CD4-positive, alpha-beta T cell treated with Interleukin-4 for 1 hour (primary cell): ENCODE measurements at regions not wholly inside any gene's neighbourhood (a gene's known extent, or its start where the extent isn't known, plus 50 kb on each side); places are given as distances from the start of the nearest gene placed in this dataset.

Source experiments
- DNase-seq, 2 donors: peaks; one replicate each; pipeline ENCODE4 v3.0.0-alpha.2; 2020 to 2022

- no peak for DNase-seq
Measured at GRCh38 chr3:107061466-107061865, 315.8 kb upstream of the CCDC54 start.

- DNase-seq = no peak
Measured at GRCh38 chr3:107062310-107062709, 314.9 kb upstream of the CCDC54 start.

- no peak for DNase-seq
Measured at GRCh38 chr3:107062787-107063186, 314.5 kb upstream of the CCDC54 start.

- no peak for DNase-seq
Measured at GRCh38 chr3:107063351-107063750, 313.9 kb upstream of the CCDC54 start.

- peak; percentile 30 to 59 for DNase-seq
Measured at GRCh38 chr3:107064405-107065060, 312.7 kb upstream of the CCDC54 start.

- no peak for DNase-seq
Measured at GRCh38 chr3:107065094-107065861, 312.0 kb upstream of the CCDC54 start.

GRCh38 chr3:107067421-107067820, 309.8 kb upstream of the CCDC54 start:
- no peak for DNase-seq

- DNase-seq = no peak
Measured at GRCh38 chr3:107068980-107069379, 308.3 kb upstream of the CCDC54 start.

- no peak for DNase-seq
Measured at GRCh38 chr3:107076946-107077345, 300.3 kb upstream of the CCDC54 start.

GRCh38 chr3:107077391-107077790, 299.8 kb upstream of the CCDC54 start:
- no peak for DNase-seq

GRCh38 chr3:107082527-107082926, 294.7 kb upstream of the CCDC54 start:
- DNase-seq = no peak

GRCh38 chr3:107085261-107085660, 292.0 kb upstream of the CCDC54 start:
- no peak for DNase-seq

GRCh38 chr3:107092121-107092520, 285.1 kb upstream of the CCDC54 start:
- DNase-seq = no peak

- no peak for DNase-seq
Measured at GRCh38 chr3:107098864-107099263, 278.4 kb upstream of the CCDC54 start.

GRCh38 chr3:107100137-107100536, 277.1 kb upstream of the CCDC54 start:
- DNase-seq = no peak

GRCh38 chr3:107100573-107100972, 276.7 kb upstream of the CCDC54 start:
- DNase-seq = no peak

GRCh38 chr3:107103786-107104185, 273.5 kb upstream of the CCDC54 start:
- DNase-seq = no peak

GRCh38 chr3:107106316-107106715, 270.9 kb upstream of the CCDC54 start:
- DNase-seq = no peak

GRCh38 chr3:107106907-107107306, 270.3 kb upstream of the CCDC54 start:
- no peak for DNase-seq

- DNase-seq = no peak
Measured at GRCh38 chr3:107110596-107111305, 266.5 kb upstream of the CCDC54 start.

- DNase-seq = no peak
Measured at GRCh38 chr3:107111872-107112271, 265.4 kb upstream of the CCDC54 start.

GRCh38 chr3:107112356-107112755, 264.9 kb upstream of the CCDC54 start:
- DNase-seq = no peak

- DNase-seq = no peak
Measured at GRCh38 chr3:107116251-107116650, 261.0 kb upstream of the CCDC54 start.

GRCh38 chr3:107117156-107117555, 260.1 kb upstream of the CCDC54 start:
- no peak for DNase-seq
